Fibroblast of lung (primary cell): ENCODE measurements at regions not wholly inside any gene's neighbourhood (a gene's known extent, or its start where the extent isn't known, plus 50 kb on each side); places are given as distances from the start of the nearest gene placed in this dataset.

Experiments
- CTCF ChIP-seq, 2 donors: IDR thresholded peaks in 1 of 2; conservative IDR thresholded peaks in 1 of 2; 1 replicate in 1 of 2; 2 replicates in 1 of 2; pipeline ENCODE4 v1.5.1; 2011 to 2012; ENCODE audit warnings: low read length in 2 of 2, control low read depth in 1 of 2, inconsistent platforms in 1 of 2, low read depth in 1 of 2, mild to moderate bottlenecking in 1 of 2
- EZH2 ChIP-seq: IDR thresholded peaks from 2 replicates; pipeline ENCODE4 v1.5.1; 2012; ENCODE audit warnings: low read length, control low read depth, mild to moderate bottlenecking; ENCODE audit errors: missing control alignments

- TF ChIP-seq CTCF (conservative IDR thresholded peaks at IDR 0.05 in 1 of 2, IDR thresholded peaks at IDR 0.05 in 1 of 2; ENCODE audit: low read depth in 1 of 2, low read length in 2 of 2) (no peak), EZH2 (no peak)
These were observed 119.3 kb upstream of the PTPN1 start for GRCh38 chr20:50390685-50391443.
